ENCODE measurements at regions not wholly inside any gene's neighbourhood (a gene's known extent, or its start where the extent isn't known, plus 50 kb on each side); places are given as distances from the start of the nearest gene placed in this dataset.

DNA sequence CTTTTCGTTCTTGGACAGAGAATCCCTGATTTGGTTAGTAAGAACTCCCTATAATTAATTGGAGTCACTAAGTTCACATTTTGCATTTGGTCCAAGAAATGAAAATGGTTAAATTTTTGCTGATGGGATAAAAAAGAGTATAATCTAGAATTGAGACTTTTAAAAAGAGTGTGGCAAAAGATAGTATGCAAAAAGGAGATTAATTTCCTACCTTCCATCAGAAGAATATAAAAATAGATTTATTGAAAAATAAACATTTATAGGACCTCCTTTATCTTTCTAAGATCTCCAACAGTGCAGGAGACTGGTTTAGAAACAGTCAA is 105.5 kb upstream of the EEF1E1 start:
- Histone ChIP-seq H3K4ac (ENCODE audit: low read depth in 1 of 2, low read length in 2 of 2) (no peak overlapping the region), H3K18ac (ENCODE audit: low read depth in 1 of 2, low read length in 2 of 2) (no peak overlapping the region), H3K27me3 (ENCODE audit: control insufficient read depth in 1 of 2, insufficient read depth in 1 of 2, low read length in 2 of 2) (no peaks in the 10 kb centered on the region), H2AK5ac (ENCODE audit: low read length, severe bottlenecking) (no peak overlapping the region), H2BK120ac (ENCODE audit: low read depth, low read length) (no peak overlapping the region), H2BK15ac (ENCODE audit: low read depth, poor library complexity, severe bottlenecking) (no peak overlapping the region), H3K23ac (ENCODE audit: low read length in 2 of 2) (no peak overlapping the region), H3K4me2 (ENCODE audit: low read length, poor library complexity, severe bottlenecking) (no peak overlapping the region), H3K9me3 (ENCODE audit: control insufficient read depth, low read length) (no peaks in the 10 kb centered on the region), H2BK5ac (ENCODE audit: low read depth, low read length, poor library complexity, severe bottlenecking) (no peak overlapping the region), H3K9ac (ENCODE audit: low read length) (no peak overlapping the region), H3K36me3 (ENCODE audit: control insufficient read depth in 1 of 2, insufficient read depth in 2 of 2, low read depth in 1 of 2, low read length in 2 of 2) (no peaks in the 10 kb centered on the region), H2AFZ (ENCODE audit: low read depth, low read length) (no peak overlapping the region), H2BK12ac (ENCODE audit: low read length in 2 of 2) (no peak overlapping the region), H4K91ac (ENCODE audit: low read length) (no peak overlapping the region), H3K79me1 (replicated peaks; ENCODE audit: low read length, poor library complexity, severe bottlenecking) (no peaks in the 10 kb centered on the region), H3K14ac (ENCODE audit: low read length in 2 of 2) (no peak overlapping the region), H4K8ac (ENCODE audit: low read length) (no peak overlapping the region), H3K4me1 (ENCODE audit: control insufficient read depth, insufficient read depth, low read depth, low read length) (no peaks in the 10 kb centered on the region), H3K4me3 (ENCODE audit: insufficient read depth in 1 of 2, low read depth in 1 of 2, low read length in 2 of 2) (no peak overlapping the region), H3K27ac (ENCODE audit: low read length, poor library complexity, severe bottlenecking) (no peak overlapping the region)
- WGBS, result 100% methylated on average over 1 of the region's 1 CpG
- DNase-seq, result no peak

- no peak overlapping the region for H3K14ac ChIP-seq (ENCODE audit: low read length in 2 of 2)
- no peaks in the 10 kb centered on the region for H3K9me3 ChIP-seq (ENCODE audit: control insufficient read depth, low read length)
- H2AFZ ChIP-seq (ENCODE audit: low read depth, low read length), result no peak overlapping the region
- no peak overlapping the region for H2BK15ac ChIP-seq (ENCODE audit: low read depth, poor library complexity, severe bottlenecking)
- no peaks in the 10 kb centered on the region for H3K36me3 ChIP-seq (ENCODE audit: control insufficient read depth in 1 of 2, insufficient read depth in 2 of 2, low read depth in 1 of 2, low read length in 2 of 2)
- no peak overlapping the region for H3K4me3 ChIP-seq (ENCODE audit: insufficient read depth in 1 of 2, low read depth in 1 of 2, low read length in 2 of 2)
- no peak overlapping the region for H2BK120ac ChIP-seq (ENCODE audit: low read depth, low read length)
- no peak overlapping the region for H4K91ac ChIP-seq (ENCODE audit: low read length)
- no peak overlapping the region for H3K4me2 ChIP-seq (ENCODE audit: low read length, poor library complexity, severe bottlenecking)
- no peak overlapping the region for H3K9ac ChIP-seq (ENCODE audit: low read length)
- no peak overlapping the region for H4K8ac ChIP-seq (ENCODE audit: low read length)
- no peak overlapping the region for H2BK5ac ChIP-seq (ENCODE audit: low read depth, low read length, poor library complexity, severe bottlenecking)
- DNase-seq, result no peak
- 90% methylated on average over 16 of the region's 16 CpGs for WGBS
- no peak overlapping the region for H3K23ac ChIP-seq (ENCODE audit: low read length in 2 of 2)
- H3K27me3 ChIP-seq (ENCODE audit: control insufficient read depth in 1 of 2, insufficient read depth in 1 of 2, low read length in 2 of 2), result no peaks in the 10 kb centered on the region
- H3K79me1 ChIP-seq (replicated peaks; ENCODE audit: low read length, poor library complexity, severe bottlenecking), result no peaks in the 10 kb centered on the region
- no peak overlapping the region for H3K18ac ChIP-seq (ENCODE audit: low read depth in 1 of 2, low read length in 2 of 2)
- H2AK5ac ChIP-seq (ENCODE audit: low read length, severe bottlenecking), result no peak overlapping the region
- H3K4me1 ChIP-seq (ENCODE audit: control insufficient read depth, insufficient read depth, low read depth, low read length), result no peaks in the 10 kb centered on the region
- H3K4ac ChIP-seq (ENCODE audit: low read depth in 1 of 2, low read length in 2 of 2), result no peak overlapping the region
- H2BK12ac ChIP-seq (ENCODE audit: low read length in 2 of 2), result no peak overlapping the region
- no peak overlapping the region for H3K27ac ChIP-seq (ENCODE audit: low read length, poor library complexity, severe bottlenecking)
Measured at GRCh38 chr6:8207191-8207868, 105.0 kb upstream of the EEF1E1 start.

GRCh38 chr6:8203337-8203736 is 101.0 kb upstream of the EEF1E1 start:
- Histone ChIP-seq H4K8ac (ENCODE audit: low read length) (no peak overlapping the region), H3K4me3 (ENCODE audit: insufficient read depth in 1 of 2, low read depth in 1 of 2, low read length in 2 of 2) (no peak overlapping the region), H3K4me2 (ENCODE audit: low read length, poor library complexity, severe bottlenecking) (no peak overlapping the region), H2BK15ac (ENCODE audit: low read depth, poor library complexity, severe bottlenecking) (no peak overlapping the region), H3K9ac (ENCODE audit: low read length) (no peak overlapping the region), H3K18ac (ENCODE audit: low read depth in 1 of 2, low read length in 2 of 2) (no peak overlapping the region), H3K4ac (ENCODE audit: low read depth in 1 of 2, low read length in 2 of 2) (no peak overlapping the region), H4K91ac (ENCODE audit: low read length) (no peak overlapping the region), H3K4me1 (ENCODE audit: control insufficient read depth, insufficient read depth, low read depth, low read length) (no peaks in the 10 kb centered on the region), H3K27me3 (ENCODE audit: control insufficient read depth in 1 of 2, insufficient read depth in 1 of 2, low read length in 2 of 2) (peaks cover 0 to 7% of the 10 kb centered on the region in 2 experiments), H3K79me1 (replicated peaks; ENCODE audit: low read length, poor library complexity, severe bottlenecking) (no peaks in the 10 kb centered on the region), H3K9me3 (ENCODE audit: control insufficient read depth, low read length) (no peaks in the 10 kb centered on the region), H3K27ac (ENCODE audit: low read length, poor library complexity, severe bottlenecking) (no peak overlapping the region), H2AK5ac (ENCODE audit: low read length, severe bottlenecking) (no peak overlapping the region), H3K23ac (ENCODE audit: low read length in 2 of 2) (no peak overlapping the region), H2AFZ (ENCODE audit: low read depth, low read length) (no peak overlapping the region), H3K14ac (ENCODE audit: low read length in 2 of 2) (no peak overlapping the region), H2BK12ac (ENCODE audit: low read length in 2 of 2) (no peak overlapping the region), H3K36me3 (ENCODE audit: control insufficient read depth in 1 of 2, insufficient read depth in 2 of 2, low read depth in 1 of 2, low read length in 2 of 2) (no peaks in the 10 kb centered on the region), H2BK5ac (ENCODE audit: low read depth, low read length, poor library complexity, severe bottlenecking) (no peak overlapping the region), H2BK120ac (ENCODE audit: low read depth, low read length) (no peak overlapping the region)
- no peak for DNase-seq
- 73% methylated on average over 5 of the region's 5 CpGs for WGBS

- peaks cover 0 to 7% of the 10 kb centered on the region in 2 experiments for H3K27me3 ChIP-seq (ENCODE audit: control insufficient read depth in 1 of 2, insufficient read depth in 1 of 2, low read length in 2 of 2)
- H3K9ac ChIP-seq (ENCODE audit: low read length), result no peak overlapping the region
- no peak overlapping the region for H3K23ac ChIP-seq (ENCODE audit: low read length in 2 of 2)
- no peak overlapping the region for H2BK15ac ChIP-seq (ENCODE audit: low read depth, poor library complexity, severe bottlenecking)
- H3K79me1 ChIP-seq (replicated peaks; ENCODE audit: low read length, poor library complexity, severe bottlenecking), result no peaks in the 10 kb centered on the region
- H3K4ac ChIP-seq (ENCODE audit: low read depth in 1 of 2, low read length in 2 of 2), result no peak overlapping the region
- no peak overlapping the region for H2AK5ac ChIP-seq (ENCODE audit: low read length, severe bottlenecking)
- DNase-seq, result no peak
- no peak overlapping the region for H2BK12ac ChIP-seq (ENCODE audit: low read length in 2 of 2)
- H3K18ac ChIP-seq (ENCODE audit: low read depth in 1 of 2, low read length in 2 of 2), result no peak overlapping the region
- no peak overlapping the region for H4K8ac ChIP-seq (ENCODE audit: low read length)
- no peak overlapping the region for H2BK5ac ChIP-seq (ENCODE audit: low read depth, low read length, poor library complexity, severe bottlenecking)
- no peak overlapping the region for H3K27ac ChIP-seq (ENCODE audit: low read length, poor library complexity, severe bottlenecking)
- no peaks in the 10 kb centered on the region for H3K4me1 ChIP-seq (ENCODE audit: control insufficient read depth, insufficient read depth, low read depth, low read length)
- no peak overlapping the region for H3K14ac ChIP-seq (ENCODE audit: low read length in 2 of 2)
- H3K4me2 ChIP-seq (ENCODE audit: low read length, poor library complexity, severe bottlenecking), result no peak overlapping the region
- no peaks in the 10 kb centered on the region for H3K9me3 ChIP-seq (ENCODE audit: control insufficient read depth, low read length)
- H4K91ac ChIP-seq (ENCODE audit: low read length), result no peak overlapping the region
- H3K36me3 ChIP-seq (ENCODE audit: control insufficient read depth in 1 of 2, insufficient read depth in 2 of 2, low read depth in 1 of 2, low read length in 2 of 2), result no peaks in the 10 kb centered on the region
- WGBS, result 68% methylated on average over 5 of the region's 5 CpGs
- H2AFZ ChIP-seq (ENCODE audit: low read depth, low read length), result no peak overlapping the region
- H2BK120ac ChIP-seq (ENCODE audit: low read depth, low read length), result no peak overlapping the region
- H3K4me3 ChIP-seq (ENCODE audit: insufficient read depth in 1 of 2, low read depth in 1 of 2, low read length in 2 of 2), result no peak overlapping the region
Measured at GRCh38 chr6:8201679-8202078, 99.3 kb upstream of the EEF1E1 start.

Measured in mesenchymal stem cell (in vitro differentiated cells and primary cell).